ENCODE measurements at regions not wholly inside any gene's neighbourhood (a gene's known extent, or its start where the extent isn't known, plus 50 kb on each side); places are given as distances from the start of the nearest gene placed in this dataset.
"Not testable (repeated sequence)": the region's sequence is repeated elsewhere in the genome, so short reads cannot be mapped to it uniquely, and the experiment has no call there.

DNA sequence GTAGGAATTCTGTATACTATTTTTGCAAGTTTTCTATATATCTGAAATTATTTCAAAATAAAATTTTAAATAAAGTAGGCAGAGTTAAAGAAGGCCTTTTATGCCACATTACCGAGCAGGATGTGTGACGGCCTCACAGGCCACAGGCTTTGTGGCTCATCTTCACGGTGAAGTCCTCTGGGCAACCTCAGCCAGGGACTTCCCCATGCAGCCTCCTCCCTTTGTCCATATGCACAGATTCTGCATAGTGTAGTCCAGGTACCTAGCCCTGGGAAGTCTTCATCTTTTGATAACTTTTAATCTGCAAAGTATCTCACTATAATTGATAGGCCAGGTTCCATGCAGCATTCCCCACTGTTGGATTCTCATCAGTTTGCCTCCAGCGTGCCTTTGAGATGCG is 62.8 kb downstream of the ARHGAP11B start:
- H3K4me1 ChIP-seq (ENCODE audit: insufficient read depth, low read length, poor library complexity, severe bottlenecking); H3K27ac ChIP-seq (ENCODE audit: low read depth, low read length, poor library complexity, severe bottlenecking); H3K9me3 ChIP-seq (ENCODE audit: low read depth, low read length, poor library complexity, severe bottlenecking); BruUV-seq (replicated peaks); POLR2A ChIA-PET (ENCODE audit: low non-redundant PET); CTCF ChIA-PET; intact Hi-C loops (cut with micrococcal nuclease; ENCODE audit: unreplicated experiment); H3K27me3 ChIP-seq (replicated peaks; ENCODE audit: insufficient read depth, low read depth, low read length, poor library complexity); H3K4me3 ChIP-seq (ENCODE audit: low read depth, low read length, poor library complexity, severe bottlenecking); DNase-seq (ENCODE audit: low spot score); H3K36me3 ChIP-seq (ENCODE audit: insufficient read depth, low read length, poor library complexity, severe bottlenecking): not testable (repeated sequence)

DNA sequence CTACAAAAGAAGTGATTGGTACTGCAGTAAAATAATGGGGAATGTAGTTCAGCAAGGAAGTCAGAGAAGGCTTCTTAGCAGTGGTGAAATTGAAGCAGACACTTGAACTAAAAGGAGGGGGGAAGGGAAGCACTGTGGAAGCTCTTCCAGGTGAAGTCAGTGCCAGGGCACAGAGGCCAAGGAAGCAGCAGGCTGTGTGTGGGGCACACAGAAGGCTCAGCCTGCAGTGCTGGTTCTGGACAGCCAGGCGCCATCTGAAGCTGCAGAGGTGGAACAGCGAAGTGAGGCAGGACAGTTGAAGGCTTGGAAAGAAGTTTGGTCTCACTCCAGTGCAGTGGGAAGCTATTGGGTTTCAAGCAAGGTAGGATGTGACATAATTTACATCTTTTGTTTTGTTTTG is 64.2 kb downstream of the ARHGAP11B start:
- POLR2A ChIA-PET (ENCODE audit: low non-redundant PET); BruUV-seq (replicated peaks): not testable (repeated sequence)

GRCh38 chr15:30695811-30696210 is 69.9 kb downstream of the ARHGAP11B start:
- H3K27me3 ChIP-seq (replicated peaks; ENCODE audit: insufficient read depth, low read depth, low read length, poor library complexity); CTCF ChIA-PET; H3K36me3 ChIP-seq (ENCODE audit: insufficient read depth, low read length, poor library complexity, severe bottlenecking); H3K27ac ChIP-seq (ENCODE audit: low read depth, low read length, poor library complexity, severe bottlenecking); BruUV-seq (replicated peaks); DNase-seq (ENCODE audit: low spot score); POLR2A ChIA-PET (ENCODE audit: low non-redundant PET); intact Hi-C loops (cut with micrococcal nuclease; ENCODE audit: unreplicated experiment); H3K4me1 ChIP-seq (ENCODE audit: insufficient read depth, low read length, poor library complexity, severe bottlenecking); H3K9me3 ChIP-seq (ENCODE audit: low read depth, low read length, poor library complexity, severe bottlenecking); H3K4me3 ChIP-seq (ENCODE audit: low read depth, low read length, poor library complexity, severe bottlenecking): not testable (repeated sequence)

More for the DNA sequence above, 64.2 kb downstream of the ARHGAP11B start:
- H3K9me3 ChIP-seq (ENCODE audit: low read depth, low read length, poor library complexity, severe bottlenecking); H3K4me1 ChIP-seq (ENCODE audit: insufficient read depth, low read length, poor library complexity, severe bottlenecking); H3K36me3 ChIP-seq (ENCODE audit: insufficient read depth, low read length, poor library complexity, severe bottlenecking); intact Hi-C loops (cut with micrococcal nuclease; ENCODE audit: unreplicated experiment); H3K27me3 ChIP-seq (replicated peaks; ENCODE audit: insufficient read depth, low read depth, low read length, poor library complexity); H3K4me3 ChIP-seq (ENCODE audit: low read depth, low read length, poor library complexity, severe bottlenecking); DNase-seq (ENCODE audit: low spot score); CTCF ChIA-PET; H3K27ac ChIP-seq (ENCODE audit: low read depth, low read length, poor library complexity, severe bottlenecking): not testable (repeated sequence)

DNA sequence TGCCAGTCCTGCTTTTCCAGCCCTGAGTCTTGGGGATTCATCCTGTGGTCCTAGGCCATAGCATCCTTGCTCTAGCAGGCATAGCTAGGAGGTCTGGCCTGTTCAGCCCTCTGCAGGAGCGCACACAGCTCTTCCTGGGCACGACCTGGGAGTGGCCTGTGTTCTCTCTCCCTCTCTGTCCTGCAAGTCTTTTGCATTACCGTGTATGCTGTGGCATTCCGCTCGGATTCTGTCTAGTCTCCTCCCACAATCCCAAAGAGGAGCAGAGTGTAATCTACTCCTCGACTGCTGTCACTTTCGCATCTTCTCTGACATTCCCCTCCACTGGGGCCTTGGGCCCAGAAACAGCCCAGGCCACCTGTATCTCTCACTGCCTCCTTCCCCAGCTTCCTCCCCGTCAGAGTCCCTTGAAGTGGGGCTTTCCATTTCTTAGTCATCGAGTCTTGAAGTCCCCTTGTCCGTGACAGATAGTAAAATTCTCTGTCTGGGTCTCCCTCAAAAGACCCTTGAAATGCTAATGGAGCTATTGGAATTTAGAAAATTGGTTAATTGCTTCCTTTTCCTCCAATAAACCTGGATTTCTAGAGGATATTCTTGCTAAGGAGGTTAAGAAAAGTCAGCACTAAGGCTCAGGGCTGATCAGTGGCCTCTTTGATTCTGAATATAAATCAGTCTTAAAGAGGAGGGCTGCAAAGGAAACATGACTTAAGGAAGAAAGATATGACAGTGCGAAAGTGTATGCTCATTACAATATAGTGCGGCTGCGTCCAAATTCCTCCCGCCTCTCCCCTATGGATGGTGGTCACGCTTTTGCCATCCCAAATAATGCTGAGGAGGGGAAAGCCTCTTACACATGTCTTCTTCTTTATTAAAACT is 70.7 kb downstream of the ARHGAP11B start:
- BruUV-seq (replicated peaks); H3K4me3 ChIP-seq (ENCODE audit: low read depth, low read length, poor library complexity, severe bottlenecking); H3K4me1 ChIP-seq (ENCODE audit: insufficient read depth, low read length, poor library complexity, severe bottlenecking); H3K36me3 ChIP-seq (ENCODE audit: insufficient read depth, low read length, poor library complexity, severe bottlenecking); CTCF ChIA-PET; H3K27me3 ChIP-seq (replicated peaks; ENCODE audit: insufficient read depth, low read depth, low read length, poor library complexity); H3K27ac ChIP-seq (ENCODE audit: low read depth, low read length, poor library complexity, severe bottlenecking); POLR2A ChIA-PET (ENCODE audit: low non-redundant PET); H3K9me3 ChIP-seq (ENCODE audit: low read depth, low read length, poor library complexity, severe bottlenecking); intact Hi-C loops (cut with micrococcal nuclease; ENCODE audit: unreplicated experiment): not testable (repeated sequence)
- DNase-seq (ENCODE audit: low spot score), result peak; percentile 10

DNA sequence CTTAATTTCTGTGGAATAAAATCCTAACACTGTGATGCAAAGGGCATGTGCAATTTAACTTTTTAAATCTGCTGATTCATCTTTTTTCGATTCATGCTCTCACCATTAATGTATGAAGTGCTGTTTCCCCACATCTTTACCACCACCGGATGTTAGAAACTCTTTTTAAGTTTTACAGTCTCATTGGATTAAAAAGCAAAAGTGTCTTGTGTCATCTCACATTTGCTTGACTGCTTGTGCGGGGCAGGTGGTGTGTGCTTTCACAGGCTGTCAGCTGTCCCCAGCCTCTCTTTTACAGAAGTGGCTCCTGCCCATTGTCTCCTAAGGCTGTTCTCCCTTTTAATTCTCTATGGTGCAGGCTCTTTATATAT is 71.4 kb downstream of the ARHGAP11B start:
- intact Hi-C loops (cut with micrococcal nuclease; ENCODE audit: unreplicated experiment); BruUV-seq (replicated peaks): not testable (repeated sequence)

GRCh38 chr15:30700006-30700597 is 74.2 kb downstream of the ARHGAP11B start:
- H3K27me3 ChIP-seq (replicated peaks; ENCODE audit: insufficient read depth, low read depth, low read length, poor library complexity); CTCF ChIA-PET; BruUV-seq (replicated peaks); POLR2A ChIA-PET (ENCODE audit: low non-redundant PET); H3K9me3 ChIP-seq (ENCODE audit: low read depth, low read length, poor library complexity, severe bottlenecking); H3K36me3 ChIP-seq (ENCODE audit: insufficient read depth, low read length, poor library complexity, severe bottlenecking); H3K4me3 ChIP-seq (ENCODE audit: low read depth, low read length, poor library complexity, severe bottlenecking); H3K4me1 ChIP-seq (ENCODE audit: insufficient read depth, low read length, poor library complexity, severe bottlenecking); intact Hi-C loops (cut with micrococcal nuclease; ENCODE audit: unreplicated experiment); H3K27ac ChIP-seq (ENCODE audit: low read depth, low read length, poor library complexity, severe bottlenecking); DNase-seq (ENCODE audit: low spot score): not testable (repeated sequence)

More for the DNA sequence above, 71.4 kb downstream of the ARHGAP11B start:
- CTCF ChIA-PET; H3K9me3 ChIP-seq (ENCODE audit: low read depth, low read length, poor library complexity, severe bottlenecking); H3K27me3 ChIP-seq (replicated peaks; ENCODE audit: insufficient read depth, low read depth, low read length, poor library complexity); H3K4me3 ChIP-seq (ENCODE audit: low read depth, low read length, poor library complexity, severe bottlenecking); H3K36me3 ChIP-seq (ENCODE audit: insufficient read depth, low read length, poor library complexity, severe bottlenecking); H3K27ac ChIP-seq (ENCODE audit: low read depth, low read length, poor library complexity, severe bottlenecking); H3K4me1 ChIP-seq (ENCODE audit: insufficient read depth, low read length, poor library complexity, severe bottlenecking); POLR2A ChIA-PET (ENCODE audit: low non-redundant PET): not testable (repeated sequence)
- DNase-seq (ENCODE audit: low spot score), result peak; percentile 11

DNA sequence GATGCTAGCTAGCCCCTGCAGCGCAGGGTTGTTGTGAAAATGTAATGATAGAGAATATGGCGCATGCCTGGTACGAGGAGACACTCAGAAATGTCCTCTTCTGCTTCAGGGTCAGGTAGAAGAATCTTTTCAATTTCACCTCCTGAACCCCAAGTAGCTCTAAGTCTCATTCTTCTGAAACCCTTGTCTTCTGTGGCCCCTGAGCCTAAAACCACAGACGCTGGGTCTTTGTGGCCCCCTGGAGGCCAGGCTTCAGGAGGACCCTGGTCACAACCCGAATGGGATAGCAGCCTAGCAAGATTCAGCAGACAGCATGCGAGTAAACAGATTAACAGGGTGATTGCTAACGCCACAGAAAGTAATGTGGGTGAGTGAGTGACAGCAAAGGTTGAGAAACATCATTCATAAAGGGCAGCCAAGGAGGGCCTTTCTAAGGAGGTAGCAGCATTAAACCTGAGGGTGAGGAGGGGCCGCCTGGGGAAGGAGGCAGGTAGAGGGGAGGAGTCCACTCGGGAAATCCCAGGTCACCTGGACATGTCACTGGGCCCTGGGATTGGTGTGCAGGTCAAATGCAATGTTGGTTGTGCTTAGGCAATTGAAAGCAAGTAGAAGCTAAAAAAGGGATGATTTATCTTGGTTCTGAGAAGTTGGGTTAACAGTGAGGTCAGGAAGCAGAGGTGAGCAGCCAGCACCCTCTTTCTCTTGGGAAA is 82.2 kb downstream of the ARHGAP11B start:
- BruUV-seq (replicated peaks); H3K27ac ChIP-seq (ENCODE audit: low read depth, low read length, poor library complexity, severe bottlenecking); CTCF ChIA-PET; H3K9me3 ChIP-seq (ENCODE audit: low read depth, low read length, poor library complexity, severe bottlenecking); H3K27me3 ChIP-seq (replicated peaks; ENCODE audit: insufficient read depth, low read depth, low read length, poor library complexity); POLR2A ChIA-PET (ENCODE audit: low non-redundant PET); DNase-seq (ENCODE audit: low spot score); H3K4me3 ChIP-seq (ENCODE audit: low read depth, low read length, poor library complexity, severe bottlenecking); intact Hi-C loops (cut with micrococcal nuclease; ENCODE audit: unreplicated experiment); H3K36me3 ChIP-seq (ENCODE audit: insufficient read depth, low read length, poor library complexity, severe bottlenecking); H3K4me1 ChIP-seq (ENCODE audit: insufficient read depth, low read length, poor library complexity, severe bottlenecking): not testable (repeated sequence)

All from A673 (cell line).